Neural progenitor cell (in vitro differentiated cells): ENCODE measurements at regions not wholly inside any gene's neighbourhood (a gene's known extent, or its start where the extent isn't known, plus 50 kb on each side); places are given as distances from the start of the nearest gene placed in this dataset.

Experiments used
- DNase-seq: peaks from one replicate; pipeline ENCODE4 v3.0.0-alpha.2; 2016; ENCODE audit warnings: low spot score
- H2AFZ ChIP-seq: fragments of 200-600 bp; sonication (generic); replicated peaks from 2 replicates; pipeline ENCODE4 v1.6.1; 2016; ENCODE audit warnings: antibody characterized with exemption
- H3F3A ChIP-seq: fragments of 200-600 bp; sonication (generic); 2 replicates; pipeline ENCODE4 v1.6.1; 2016; ENCODE audit warnings: antibody characterized with exemption, low read depth
- H3K27ac ChIP-seq: fragments of 200-600 bp; sonication (generic); 2 replicates; pipeline ENCODE4 v1.5.1; 2016; ENCODE audit warnings: mild to moderate bottlenecking
- H3K27me3 ChIP-seq: fragments of 200-600 bp; sonication (generic); 2 replicates; pipeline ENCODE4 v1.6.1; 2016; ENCODE audit warnings: mild to moderate bottlenecking, moderate library complexity
- H3K36me3 ChIP-seq: fragments of 200-600 bp; sonication (generic); 2 replicates; pipeline ENCODE4 v1.5.1; 2016
- H3K4me1 ChIP-seq: fragments of 200-600 bp; sonication (generic); 2 replicates; pipeline ENCODE4 v1.6.1; 2016; ENCODE audit warnings: mixed run types
- H3K4me2 ChIP-seq: fragments of 200-600 bp; sonication (generic); 2 replicates; pipeline ENCODE4 v1.6.1; 2016
- H3K4me3 ChIP-seq: fragments of 200-600 bp; sonication (generic); 2 replicates; pipeline ENCODE4 v1.5.1; 2016
- H3K79me2 ChIP-seq: fragments of 200-600 bp; sonication (generic); 2 replicates; pipeline ENCODE4 v1.6.1; 2016; ENCODE audit warnings: low read depth
- H3K9ac ChIP-seq: fragments of 200-600 bp; sonication (generic); 2 replicates; pipeline ENCODE4 v1.6.1; 2016
- H3K9me3 ChIP-seq: fragments of 200-600 bp; sonication (generic); 2 replicates; pipeline ENCODE4 v1.5.1; 2016; ENCODE audit warnings: low read depth
- H4K20me1 ChIP-seq: fragments of 200-600 bp; sonication (generic); 2 replicates; pipeline ENCODE4 v1.6.1; 2016; ENCODE audit warnings: low read depth
- H3K27ac Mint-ChIP-seq: 3 replicates; pipeline ENCODE4 v1.8.0; 2021; ENCODE audit warnings: mixed read lengths
- H3K27me3 Mint-ChIP-seq: 2 replicates; pipeline ENCODE4 v1.8.0; 2022; ENCODE audit warnings: low read depth, mild to moderate bottlenecking, inconsistent platforms, moderate library complexity, mixed read lengths; ENCODE audit not compliant: insufficient read depth
- H3K36me3 Mint-ChIP-seq: 3 replicates; pipeline ENCODE4 v1.8.0; 2021; ENCODE audit warnings: mixed read lengths
- H3K4me1 Mint-ChIP-seq: 3 replicates; pipeline ENCODE4 v1.8.0; 2021; ENCODE audit warnings: mixed read lengths
- H3K4me3 Mint-ChIP-seq: 3 replicates; pipeline ENCODE4 v1.8.0; 2021; ENCODE audit warnings: mild to moderate bottlenecking, moderate library complexity, mixed read lengths
- H3K9me3 Mint-ChIP-seq: 3 replicates; pipeline ENCODE4 v1.8.0; 2020; ENCODE audit warnings: mixed read lengths
- EZH2 ChIP-seq: fragments of 200-600 bp; sonication (generic); IDR thresholded peaks from 2 replicates; pipeline ENCODE4 v1.6.1; 2017; ENCODE audit warnings: antibody characterized with exemption, mild to moderate bottlenecking, moderate library complexity
- EZH2phosphoT487 ChIP-seq: fragments of 200-600 bp; sonication (generic); IDR thresholded peaks from 2 replicates; pipeline ENCODE4 v1.6.1; 2017; ENCODE audit warnings: antibody characterized with exemption
- TF ChIP-seq, protein P1 (sequence below): fragments of 200-600 bp; sonication (generic); IDR thresholded peaks from 2 replicates; pipeline ENCODE4 v1.5.1; 2017; ENCODE audit warnings: antibody characterized with exemption, mild to moderate bottlenecking

DNA sequence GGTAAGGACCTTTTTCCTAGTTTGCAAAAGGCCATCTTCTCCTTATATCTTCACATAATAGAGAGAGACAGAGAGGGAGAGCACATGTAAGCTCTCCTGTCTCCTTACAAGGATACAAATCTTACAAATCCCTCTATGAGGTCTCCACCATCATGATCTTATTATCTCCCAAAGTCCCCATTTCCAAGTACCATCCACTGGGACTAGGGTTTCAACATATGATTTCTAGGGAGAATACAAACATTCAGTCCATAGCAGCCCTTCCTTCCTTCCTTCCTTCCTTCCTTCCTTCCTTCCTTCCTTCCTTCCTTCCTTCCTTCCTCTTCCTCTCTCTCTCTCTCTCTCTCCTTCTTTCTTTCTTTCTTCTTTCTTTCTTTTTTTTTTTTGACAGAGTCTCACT, 1132.9 kb upstream of the WWC1 start:
- Mint-ChIP-seq H3K4me1 (no peaks in the 10 kb centered on the region), H3K27ac (no peak overlapping the region), H3K36me3 (no peaks in the 10 kb centered on the region), H3K9me3 (no peaks in the 10 kb centered on the region), H3K27me3 (peaks cover 2% of the 10 kb centered on the region), H3K4me3 (no peak overlapping the region)
- Histone ChIP-seq H3K9ac (no peak overlapping the region), H3K27me3 (no peaks in the 10 kb centered on the region), H3F3A (peaks cover 4% of the 10 kb centered on the region), H3K4me1 (no peaks in the 10 kb centered on the region), H3K27ac (no peak overlapping the region), H4K20me1 (no peaks in the 10 kb centered on the region), H3K79me2 (no peaks in the 10 kb centered on the region), H3K4me3 (no peak overlapping the region), H2AFZ (no peak overlapping the region), H3K4me2 (no peak overlapping the region), H3K9me3 (no peaks in the 10 kb centered on the region), H3K36me3 (no peaks in the 10 kb centered on the region)
- DNase-seq: no peak
- TF ChIP-seq EZH2phosphoT487 (no peak), EZH2 (no peak)
- TF ChIP-seq, protein P1, sequence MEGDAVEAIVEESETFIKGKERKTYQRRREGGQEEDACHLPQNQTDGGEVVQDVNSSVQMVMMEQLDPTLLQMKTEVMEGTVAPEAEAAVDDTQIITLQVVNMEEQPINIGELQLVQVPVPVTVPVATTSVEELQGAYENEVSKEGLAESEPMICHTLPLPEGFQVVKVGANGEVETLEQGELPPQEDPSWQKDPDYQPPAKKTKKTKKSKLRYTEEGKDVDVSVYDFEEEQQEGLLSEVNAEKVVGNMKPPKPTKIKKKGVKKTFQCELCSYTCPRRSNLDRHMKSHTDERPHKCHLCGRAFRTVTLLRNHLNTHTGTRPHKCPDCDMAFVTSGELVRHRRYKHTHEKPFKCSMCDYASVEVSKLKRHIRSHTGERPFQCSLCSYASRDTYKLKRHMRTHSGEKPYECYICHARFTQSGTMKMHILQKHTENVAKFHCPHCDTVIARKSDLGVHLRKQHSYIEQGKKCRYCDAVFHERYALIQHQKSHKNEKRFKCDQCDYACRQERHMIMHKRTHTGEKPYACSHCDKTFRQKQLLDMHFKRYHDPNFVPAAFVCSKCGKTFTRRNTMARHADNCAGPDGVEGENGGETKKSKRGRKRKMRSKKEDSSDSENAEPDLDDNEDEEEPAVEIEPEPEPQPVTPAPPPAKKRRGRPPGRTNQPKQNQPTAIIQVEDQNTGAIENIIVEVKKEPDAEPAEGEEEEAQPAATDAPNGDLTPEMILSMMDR: no peak

DNA sequence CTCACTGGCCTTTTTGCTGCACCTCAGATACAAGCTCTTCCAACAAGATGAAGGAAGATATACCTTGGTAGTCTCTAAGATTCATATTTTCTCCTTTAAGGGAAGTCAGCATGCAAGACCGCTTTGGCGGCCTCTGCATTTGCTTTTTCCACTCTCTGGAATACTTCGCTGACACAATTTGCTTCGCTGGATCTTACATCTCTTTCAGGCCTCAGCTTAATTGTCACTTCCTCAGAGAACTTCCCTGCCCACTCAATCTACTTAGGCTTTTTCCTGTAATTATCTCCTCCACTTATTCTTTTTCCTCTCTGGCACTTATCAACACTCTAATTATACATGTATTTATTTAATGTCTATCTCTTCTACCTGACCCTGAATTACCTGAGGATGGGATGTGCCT, 1131.1 kb upstream of the WWC1 start:
- no peaks in the 10 kb centered on the region for H3K9me3 Mint-ChIP-seq
- Histone ChIP-seq H3K27me3 (no peaks in the 10 kb centered on the region), H4K20me1 (no peaks in the 10 kb centered on the region), H3F3A (peaks cover 4% of the 10 kb centered on the region), H3K27ac (no peak overlapping the region), H3K9ac (no peak overlapping the region), H3K79me2 (no peaks in the 10 kb centered on the region), H3K4me2 (no peak overlapping the region), H3K36me3 (no peaks in the 10 kb centered on the region), H3K4me1 (no peaks in the 10 kb centered on the region), H3K4me3 (no peak overlapping the region), H3K9me3 (no peaks in the 10 kb centered on the region), H2AFZ (no peak overlapping the region)
- no peak for TF ChIP-seq EZH2phosphoT487
- TF ChIP-seq, protein P1: no peak
- no peaks in the 10 kb centered on the region for H3K36me3 Mint-ChIP-seq
- H3K4me1 Mint-ChIP-seq: peaks cover 5% of the 10 kb centered on the region
- no peak overlapping the region for H3K27ac Mint-ChIP-seq
- peaks cover 6% of the 10 kb centered on the region for H3K27me3 Mint-ChIP-seq
- no peak for DNase-seq
- no peak overlapping the region for H3K4me3 Mint-ChIP-seq

DNA sequence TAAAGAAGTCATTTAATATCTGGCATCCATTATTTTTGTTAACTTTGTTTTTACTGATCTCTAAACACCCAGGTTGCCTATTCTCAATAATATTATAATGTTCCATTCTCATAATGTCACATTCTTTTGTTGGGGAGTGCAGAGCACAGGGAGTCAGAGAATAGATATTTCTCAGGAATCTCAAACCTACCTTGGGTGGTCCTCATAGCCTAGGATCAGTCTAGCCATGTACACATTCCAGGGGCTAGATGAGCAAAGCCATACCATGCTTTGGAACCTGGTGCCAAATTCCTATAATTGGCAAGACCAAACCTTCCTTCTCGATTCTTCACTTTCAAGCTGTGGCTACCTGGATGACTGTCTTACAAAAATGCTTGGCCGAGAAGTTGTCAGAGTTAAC, 1124.7 kb upstream of the WWC1 start:
- H3K36me3 ChIP-seq: no peaks in the 10 kb centered on the region
- Mint-ChIP-seq H3K27ac (no peak overlapping the region), H3K4me1 (peaks cover 5% of the 10 kb centered on the region), H3K27me3 (peaks cover 4% of the 10 kb centered on the region), H3K4me3 (no peak overlapping the region), H3K36me3 (no peaks in the 10 kb centered on the region), H3K9me3 (no peaks in the 10 kb centered on the region)
- H3K4me3 ChIP-seq: no peak overlapping the region
- no peak overlapping the region for H2AFZ ChIP-seq
- H3K27me3 ChIP-seq: no peaks in the 10 kb centered on the region
- no peaks in the 10 kb centered on the region for H3K9me3 ChIP-seq
- TF ChIP-seq, protein P1: no peak
- TF ChIP-seq EZH2: no peak
- H3K79me2 ChIP-seq: no peaks in the 10 kb centered on the region
- H3K4me1 ChIP-seq: no peaks in the 10 kb centered on the region
- H3K9ac ChIP-seq: no peak overlapping the region
- no peak for DNase-seq
- no peak overlapping the region for H3K4me2 ChIP-seq
- H4K20me1 ChIP-seq: no peaks in the 10 kb centered on the region
- H3K27ac ChIP-seq: no peak overlapping the region
- no peaks in the 10 kb centered on the region for H3F3A ChIP-seq
